Kidney (tissue), 13 donors: ENCODE measurements at regions not wholly inside any gene's neighbourhood (a gene's known extent, or its start where the extent isn't known, plus 50 kb on each side); places are given as distances from the start of the nearest gene placed in this dataset.

Source experiments
- DNase-seq, 5 donors: peaks; one replicate each; pipeline ENCODE4 v3.0.0-alpha.2; 2013 to 2020
- FAIRE-seq: peaks from 2 replicates; lab custom pipeline; 2012; peaks lifted over from hg19 to GRCh38; lab: Jason Lieb, UNC
- H3K27ac ChIP-seq, 2 donors: one replicate each; pipeline ENCODE4 v1.7.0; 2013; ENCODE audit warnings: low read depth in 2 of 2, low read length in 2 of 2, inconsistent platforms in 1 of 2
- H3K27me3 ChIP-seq: one replicate; pipeline ENCODE4 v1.7.1; 2013; ENCODE audit warnings: low read length, inconsistent platforms; ENCODE audit not compliant: control insufficient read depth, insufficient read depth
- H3K36me3 ChIP-seq, 3 donors: one replicate each; pipeline versions ENCODE4 v1.7.0 to v1.7.1; 2013; ENCODE audit warnings: low read length in 3 of 3, control low read depth in 1 of 3, inconsistent platforms in 1 of 3; ENCODE audit not compliant: insufficient read depth in 3 of 3, control insufficient read depth in 2 of 3
- H3K4me1 ChIP-seq, 3 donors: one replicate each; pipeline versions ENCODE4 v1.7.0 to v1.7.1; 2013; ENCODE audit warnings: low read length in 3 of 3, inconsistent platforms in 1 of 3, low read depth in 1 of 3; ENCODE audit not compliant: control insufficient read depth in 2 of 3, insufficient read depth in 2 of 3
- H3K4me3 ChIP-seq, 3 donors: one replicate each; pipeline versions ENCODE4 v1.7.0 to v1.8.1; 2013; ENCODE audit warnings: low read length in 3 of 3, control low read depth in 1 of 3, inconsistent platforms in 1 of 3
- H3K9ac ChIP-seq, 3 donors: one replicate each; pipeline versions ENCODE4 v1.7.0 to v1.7.1; 2013; ENCODE audit warnings: low read length in 3 of 3, control low read depth in 1 of 3, inconsistent platforms in 1 of 3
- H3K9me3 ChIP-seq, 3 donors: one replicate each; pipeline versions ENCODE4 v1.7.0 to v1.7.1; 2013; ENCODE audit warnings: low read length in 3 of 3, control low read depth in 1 of 3, inconsistent platforms in 1 of 3; ENCODE audit not compliant: control insufficient read depth in 2 of 3, insufficient read depth in 1 of 3
- intact Hi-C: fragments of 100-400 bp; cut with DNase I; formaldehyde crosslinking; loops from one replicate; pipeline ENCODE4 v1.11.1; 2022
- TF ChIP-seq, protein P1 (sequence below): IDR thresholded peaks from 3 replicates; pipeline ENCODE4 v1.5.1; 2012; ENCODE audit warnings: mild to moderate bottlenecking, moderate library complexity, borderline replicate concordance; ENCODE audit not compliant: insufficient read depth; ENCODE audit errors: extremely low read depth
- donor health status: control.
- donor health status: control.
- donor health status: control.
- donor health status: control.
- donor health status: control.
- donor health status: DM: yes; HTN: yes; CAD: no.
- donor health status: Normal renal cell carcinoma (clear cell type).

DNA sequence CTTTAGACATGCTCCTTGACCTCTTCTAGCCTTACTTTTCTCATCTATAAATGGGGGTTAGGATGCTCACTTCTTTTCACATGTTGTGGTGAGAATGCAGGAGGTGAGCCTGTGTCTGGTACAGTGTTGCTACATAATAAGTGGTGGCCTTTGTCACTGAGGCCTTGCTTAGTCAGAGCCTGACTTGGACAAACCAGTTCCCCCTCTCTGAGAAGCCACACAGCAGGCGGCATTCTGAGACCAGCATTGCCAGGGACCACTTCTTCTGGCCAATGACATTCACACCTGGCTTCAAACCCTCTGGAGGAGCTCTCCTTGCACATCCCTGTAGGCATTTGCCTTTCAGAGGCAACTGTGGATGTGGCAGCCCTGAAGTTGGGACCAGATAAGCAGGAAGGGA is 95.7 kb downstream of the MINAR1 start:
- no peak overlapping the region for H3K27ac ChIP-seq
- H3K9ac ChIP-seq: no peak overlapping the region
- H3K4me1 ChIP-seq: no peaks in the 10 kb centered on the region
- DNase-seq: no peak
- TF ChIP-seq, protein P1, sequence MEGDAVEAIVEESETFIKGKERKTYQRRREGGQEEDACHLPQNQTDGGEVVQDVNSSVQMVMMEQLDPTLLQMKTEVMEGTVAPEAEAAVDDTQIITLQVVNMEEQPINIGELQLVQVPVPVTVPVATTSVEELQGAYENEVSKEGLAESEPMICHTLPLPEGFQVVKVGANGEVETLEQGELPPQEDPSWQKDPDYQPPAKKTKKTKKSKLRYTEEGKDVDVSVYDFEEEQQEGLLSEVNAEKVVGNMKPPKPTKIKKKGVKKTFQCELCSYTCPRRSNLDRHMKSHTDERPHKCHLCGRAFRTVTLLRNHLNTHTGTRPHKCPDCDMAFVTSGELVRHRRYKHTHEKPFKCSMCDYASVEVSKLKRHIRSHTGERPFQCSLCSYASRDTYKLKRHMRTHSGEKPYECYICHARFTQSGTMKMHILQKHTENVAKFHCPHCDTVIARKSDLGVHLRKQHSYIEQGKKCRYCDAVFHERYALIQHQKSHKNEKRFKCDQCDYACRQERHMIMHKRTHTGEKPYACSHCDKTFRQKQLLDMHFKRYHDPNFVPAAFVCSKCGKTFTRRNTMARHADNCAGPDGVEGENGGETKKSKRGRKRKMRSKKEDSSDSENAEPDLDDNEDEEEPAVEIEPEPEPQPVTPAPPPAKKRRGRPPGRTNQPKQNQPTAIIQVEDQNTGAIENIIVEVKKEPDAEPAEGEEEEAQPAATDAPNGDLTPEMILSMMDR: no peak
- no peak for FAIRE-seq
- intact Hi-C loops: no loop called here
- no peaks in the 10 kb centered on the region for H3K9me3 ChIP-seq
- no peaks in the 10 kb centered on the region for H3K36me3 ChIP-seq
- H3K27me3 ChIP-seq: no peaks in the 10 kb centered on the region
- no peak overlapping the region for H3K4me3 ChIP-seq

DNA sequence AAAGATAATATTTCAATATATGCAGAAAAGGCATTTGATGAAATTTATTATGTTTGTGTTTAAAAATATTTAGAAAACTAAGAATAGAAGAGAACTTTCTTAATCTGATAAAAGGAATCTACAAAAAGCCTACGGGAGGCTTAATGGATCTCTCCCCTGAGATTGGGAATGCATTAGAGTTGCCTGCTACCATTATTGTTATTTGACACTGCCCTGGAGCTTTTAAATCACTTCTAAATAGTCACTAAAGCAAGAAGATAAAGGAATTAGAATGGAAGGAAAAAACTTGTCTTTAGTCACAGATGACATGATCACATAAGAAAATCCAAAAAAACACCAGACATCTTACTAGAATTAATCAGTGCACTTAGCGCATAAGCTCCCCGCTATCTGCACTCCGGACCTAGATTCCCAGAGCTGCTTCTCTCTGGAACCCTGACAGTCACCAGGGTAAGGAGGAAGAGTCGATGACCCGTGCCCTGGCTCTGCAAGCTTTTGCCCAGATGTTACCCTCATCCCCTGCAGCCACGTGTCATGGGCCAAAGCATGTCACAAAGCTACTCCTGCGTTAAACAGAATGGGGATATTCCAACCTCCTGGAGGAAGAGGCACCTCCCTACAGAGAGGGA is 97.1 kb downstream of the MINAR1 start:
- intact Hi-C loops: no loop called here
- DNase-seq: peak in 2 of 5 donors; percentile 20 to 27
- TF ChIP-seq, protein P1: no peak
- no peaks in the 10 kb centered on the region for H3K4me1 ChIP-seq
- no peaks in the 10 kb centered on the region for H3K27me3 ChIP-seq
- H3K4me3 ChIP-seq: no peak overlapping the region
- H3K27ac ChIP-seq: no peak overlapping the region
- FAIRE-seq: no peak
- H3K36me3 ChIP-seq: no peaks in the 10 kb centered on the region
- H3K9ac ChIP-seq: no peak overlapping the region
- no peaks in the 10 kb centered on the region for H3K9me3 ChIP-seq

DNA sequence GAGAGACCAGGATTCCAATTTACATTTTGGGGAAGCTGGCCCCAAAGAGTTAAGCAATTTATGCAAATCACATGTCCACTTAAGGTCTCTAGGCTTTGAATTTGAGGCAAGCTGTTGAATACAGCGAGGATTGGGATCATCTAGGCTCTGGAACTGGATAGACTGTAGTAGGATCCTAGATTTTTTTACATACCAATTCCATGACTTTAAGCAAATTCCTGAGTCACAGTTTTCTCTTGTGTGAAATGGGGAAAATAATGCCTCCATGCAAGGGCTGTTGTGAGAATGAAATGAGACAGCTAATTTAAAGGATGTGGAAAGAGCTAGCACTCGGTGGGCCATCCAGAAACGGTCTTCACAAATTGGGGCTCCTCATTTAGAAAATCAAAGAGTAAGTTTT is 103.4 kb downstream of the MINAR1 start:
- no peak for DNase-seq
- H3K36me3 ChIP-seq: no peaks in the 10 kb centered on the region
- H3K4me1 ChIP-seq: no peaks in the 10 kb centered on the region
- no peak overlapping the region for H3K27ac ChIP-seq
- intact Hi-C loops: no loop called here
- no peaks in the 10 kb centered on the region for H3K9me3 ChIP-seq
- TF ChIP-seq, protein P1: no peak
- H3K4me3 ChIP-seq: no peak overlapping the region
- FAIRE-seq: no peak
- H3K27me3 ChIP-seq: no peaks in the 10 kb centered on the region
- H3K9ac ChIP-seq: no peak overlapping the region

DNA sequence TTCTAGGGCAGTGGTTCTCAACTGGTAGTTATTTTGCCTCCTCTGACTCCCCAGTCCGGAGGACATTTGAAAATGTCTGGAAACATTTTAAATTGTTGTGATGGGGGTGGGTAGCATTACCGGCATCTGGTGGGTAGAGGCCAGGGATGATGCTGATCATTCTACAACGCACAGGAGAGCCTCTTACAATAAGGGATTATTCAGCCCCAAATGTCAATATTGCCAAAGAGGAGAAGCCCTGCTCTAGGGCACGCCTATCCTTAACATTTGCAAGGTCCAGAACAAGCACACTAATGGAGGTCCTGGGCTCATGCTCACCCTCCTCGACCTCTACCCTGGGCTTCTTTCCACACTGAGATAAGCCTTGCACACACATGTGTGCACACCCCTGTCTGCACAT is 106.4 kb downstream of the MINAR1 start:
- intact Hi-C loops: no loop called here
- TF ChIP-seq, protein P1: no peak
- no peak for DNase-seq
- H3K27ac ChIP-seq: no peak overlapping the region
- H3K4me1 ChIP-seq: no peaks in the 10 kb centered on the region
- H3K9ac ChIP-seq: no peak overlapping the region
- H3K9me3 ChIP-seq: no peaks in the 10 kb centered on the region
- FAIRE-seq: no peak
- H3K4me3 ChIP-seq: no peak overlapping the region
- no peaks in the 10 kb centered on the region for H3K36me3 ChIP-seq
- H3K27me3 ChIP-seq: no peaks in the 10 kb centered on the region
